ENCODE measurements at regions not wholly inside any gene's neighbourhood (a gene's known extent, or its start where the extent isn't known, plus 50 kb on each side); places are given as distances from the start of the nearest gene placed in this dataset.

GRCh38 chr15:47384776-47385175, 332.5 kb upstream of the SEMA6D start:
- H3K4me3 Mint-ChIP-seq: no peak overlapping the region
- H3K27me3 Mint-ChIP-seq: no peaks in the 10 kb centered on the region
- no peaks in the 10 kb centered on the region for H3K4me1 Mint-ChIP-seq (ENCODE audit: low read depth)
- no peaks in the 10 kb centered on the region for H3K36me3 Mint-ChIP-seq
- H3K27ac Mint-ChIP-seq: no peak overlapping the region
- H3K9me3 Mint-ChIP-seq (ENCODE audit: low read depth): no peaks in the 10 kb centered on the region

- no peak overlapping the region for H3K4me3 Mint-ChIP-seq
- no peak overlapping the region for H3K27ac Mint-ChIP-seq
- H3K27me3 Mint-ChIP-seq: no peaks in the 10 kb centered on the region
- H3K9me3 Mint-ChIP-seq (ENCODE audit: low read depth): no peaks in the 10 kb centered on the region
- no peaks in the 10 kb centered on the region for H3K4me1 Mint-ChIP-seq (ENCODE audit: low read depth)
- no peaks in the 10 kb centered on the region for H3K36me3 Mint-ChIP-seq
Measured at GRCh38 chr15:47386459-47386858, 330.8 kb upstream of the SEMA6D start.

GRCh38 chr15:47388299-47388698, 329.0 kb upstream of the SEMA6D start:
- Mint-ChIP-seq H3K36me3 (no peaks in the 10 kb centered on the region), H3K9me3 (ENCODE audit: low read depth) (peaks cover 4% of the 10 kb centered on the region), H3K27me3 (no peaks in the 10 kb centered on the region), H3K4me3 (no peak overlapping the region), H3K27ac (no peak overlapping the region), H3K4me1 (ENCODE audit: low read depth) (no peaks in the 10 kb centered on the region)

GRCh38 chr15:47390208-47390765, 327.0 kb upstream of the SEMA6D start:
- peaks cover 4% of the 10 kb centered on the region for H3K9me3 Mint-ChIP-seq (ENCODE audit: low read depth)
- no peaks in the 10 kb centered on the region for H3K36me3 Mint-ChIP-seq
- H3K27ac Mint-ChIP-seq: no peak overlapping the region
- H3K27me3 Mint-ChIP-seq: no peaks in the 10 kb centered on the region
- no peak overlapping the region for H3K4me3 Mint-ChIP-seq
- H3K4me1 Mint-ChIP-seq (ENCODE audit: low read depth): no peaks in the 10 kb centered on the region

GRCh38 chr15:47394286-47394809, 323.0 kb upstream of the SEMA6D start:
- H3K9me3 Mint-ChIP-seq (ENCODE audit: low read depth): peaks cover 4% of the 10 kb centered on the region
- peaks cover 2% of the 10 kb centered on the region for H3K27me3 Mint-ChIP-seq
- H3K36me3 Mint-ChIP-seq: no peaks in the 10 kb centered on the region
- no peak overlapping the region for H3K27ac Mint-ChIP-seq
- no peak overlapping the region for H3K4me3 Mint-ChIP-seq
- no peaks in the 10 kb centered on the region for H3K4me1 Mint-ChIP-seq (ENCODE audit: low read depth)

GRCh38 chr15:47395076-47395475, 322.2 kb upstream of the SEMA6D start:
- H3K4me3 Mint-ChIP-seq: no peak overlapping the region
- no peaks in the 10 kb centered on the region for H3K36me3 Mint-ChIP-seq
- peaks cover 4% of the 10 kb centered on the region for H3K9me3 Mint-ChIP-seq (ENCODE audit: low read depth)
- H3K4me1 Mint-ChIP-seq (ENCODE audit: low read depth): no peaks in the 10 kb centered on the region
- peaks cover 2% of the 10 kb centered on the region for H3K27me3 Mint-ChIP-seq
- no peak overlapping the region for H3K27ac Mint-ChIP-seq

- H3K27me3 Mint-ChIP-seq: peaks cover 2% of the 10 kb centered on the region
- H3K4me1 Mint-ChIP-seq (ENCODE audit: low read depth): no peaks in the 10 kb centered on the region
- no peak overlapping the region for H3K27ac Mint-ChIP-seq
- H3K9me3 Mint-ChIP-seq (ENCODE audit: low read depth): no peaks in the 10 kb centered on the region
- no peaks in the 10 kb centered on the region for H3K36me3 Mint-ChIP-seq
- H3K4me3 Mint-ChIP-seq: no peak overlapping the region
Measured at GRCh38 chr15:47397655-47398054, 319.6 kb upstream of the SEMA6D start.

GRCh38 chr15:47398132-47398531, 319.2 kb upstream of the SEMA6D start:
- Mint-ChIP-seq H3K27ac (no peak overlapping the region), H3K36me3 (no peaks in the 10 kb centered on the region), H3K9me3 (ENCODE audit: low read depth) (no peaks in the 10 kb centered on the region), H3K4me1 (ENCODE audit: low read depth) (no peaks in the 10 kb centered on the region), H3K27me3 (peaks cover 2% of the 10 kb centered on the region), H3K4me3 (no peak overlapping the region)

- no peaks in the 10 kb centered on the region for H3K36me3 Mint-ChIP-seq
- no peak overlapping the region for H3K27ac Mint-ChIP-seq
- H3K4me1 Mint-ChIP-seq (ENCODE audit: low read depth): no peaks in the 10 kb centered on the region
- H3K27me3 Mint-ChIP-seq: peaks cover 2% of the 10 kb centered on the region
- H3K9me3 Mint-ChIP-seq (ENCODE audit: low read depth): no peaks in the 10 kb centered on the region
- no peak overlapping the region for H3K4me3 Mint-ChIP-seq
Measured at GRCh38 chr15:47398594-47398993, 318.7 kb upstream of the SEMA6D start.

- no peak overlapping the region for H3K27ac Mint-ChIP-seq
- H3K9me3 Mint-ChIP-seq (ENCODE audit: low read depth): no peaks in the 10 kb centered on the region
- H3K4me1 Mint-ChIP-seq (ENCODE audit: low read depth): no peaks in the 10 kb centered on the region
- H3K27me3 Mint-ChIP-seq: peaks cover 2% of the 10 kb centered on the region
- H3K4me3 Mint-ChIP-seq: no peak overlapping the region
- H3K36me3 Mint-ChIP-seq: no peaks in the 10 kb centered on the region
Measured at GRCh38 chr15:47399100-47399499, 318.2 kb upstream of the SEMA6D start.

- Mint-ChIP-seq H3K27me3 (peaks cover 2% of the 10 kb centered on the region), H3K4me3 (no peak overlapping the region), H3K36me3 (no peaks in the 10 kb centered on the region), H3K4me1 (ENCODE audit: low read depth) (no peaks in the 10 kb centered on the region), H3K27ac (no peak overlapping the region), H3K9me3 (ENCODE audit: low read depth) (no peaks in the 10 kb centered on the region)
Measured at GRCh38 chr15:47400603-47401002, 316.7 kb upstream of the SEMA6D start.

GRCh38 chr15:47401427-47401826, 315.9 kb upstream of the SEMA6D start:
- no peaks in the 10 kb centered on the region for H3K4me1 Mint-ChIP-seq (ENCODE audit: low read depth)
- no peaks in the 10 kb centered on the region for H3K9me3 Mint-ChIP-seq (ENCODE audit: low read depth)
- H3K27me3 Mint-ChIP-seq: peaks cover 2% of the 10 kb centered on the region
- H3K27ac Mint-ChIP-seq: no peak overlapping the region
- H3K36me3 Mint-ChIP-seq: no peaks in the 10 kb centered on the region
- no peak overlapping the region for H3K4me3 Mint-ChIP-seq

GRCh38 chr15:47402829-47403228, 314.5 kb upstream of the SEMA6D start:
- no peaks in the 10 kb centered on the region for H3K4me1 Mint-ChIP-seq (ENCODE audit: low read depth)
- H3K4me3 Mint-ChIP-seq: no peak overlapping the region
- H3K27ac Mint-ChIP-seq: no peak overlapping the region
- H3K27me3 Mint-ChIP-seq: peaks cover 2% of the 10 kb centered on the region
- no peaks in the 10 kb centered on the region for H3K36me3 Mint-ChIP-seq
- H3K9me3 Mint-ChIP-seq (ENCODE audit: low read depth): no peaks in the 10 kb centered on the region

- H3K9me3 Mint-ChIP-seq (ENCODE audit: low read depth): no peaks in the 10 kb centered on the region
- H3K4me1 Mint-ChIP-seq (ENCODE audit: low read depth): no peaks in the 10 kb centered on the region
- no peaks in the 10 kb centered on the region for H3K27me3 Mint-ChIP-seq
- H3K4me3 Mint-ChIP-seq: no peak overlapping the region
- H3K27ac Mint-ChIP-seq: no peak overlapping the region
- H3K36me3 Mint-ChIP-seq: no peaks in the 10 kb centered on the region
Measured at GRCh38 chr15:47404877-47405276, 312.4 kb upstream of the SEMA6D start.

GRCh38 chr15:47405365-47406162, 311.7 kb upstream of the SEMA6D start:
- H3K4me3 Mint-ChIP-seq: no peak overlapping the region
- H3K36me3 Mint-ChIP-seq: no peaks in the 10 kb centered on the region
- no peaks in the 10 kb centered on the region for H3K4me1 Mint-ChIP-seq (ENCODE audit: low read depth)
- no peak overlapping the region for H3K27ac Mint-ChIP-seq
- H3K9me3 Mint-ChIP-seq (ENCODE audit: low read depth): no peaks in the 10 kb centered on the region
- no peaks in the 10 kb centered on the region for H3K27me3 Mint-ChIP-seq

GRCh38 chr15:47407692-47408091, 309.6 kb upstream of the SEMA6D start:
- Mint-ChIP-seq H3K27ac (no peak overlapping the region), H3K9me3 (ENCODE audit: low read depth) (no peaks in the 10 kb centered on the region)

More at GRCh38 chr15:47407692-47408091, 309.6 kb upstream of the SEMA6D start:
- no peaks in the 10 kb centered on the region for H3K36me3 Mint-ChIP-seq
- H3K27me3 Mint-ChIP-seq: no peaks in the 10 kb centered on the region
- no peak overlapping the region for H3K4me3 Mint-ChIP-seq
- H3K4me1 Mint-ChIP-seq (ENCODE audit: low read depth): no peaks in the 10 kb centered on the region

All from activated naive CD8-positive, alpha-beta T cell (primary cell).